Naive thymus-derived CD4-positive, alpha-beta T cell (primary cell): ENCODE measurements at regions not wholly inside any gene's neighbourhood (a gene's known extent, or its start where the extent isn't known, plus 50 kb on each side); places are given as distances from the start of the nearest gene placed in this dataset.

Source experiments
- ATAC-seq: fragments of 150-1000 bp; cut with Tn5 transposase; 2 replicates; pipeline ENCODE4 v1.10.0; 2021; ENCODE audit warnings: mild to moderate bottlenecking, moderate library complexity
- CTCF ChIA-PET: fragments of 350-600 bp; sonication (Branson Sonifier 250); formaldehyde crosslinking; loops from one replicate; lab custom pipeline; 2021; ENCODE audit warnings: antibody characterized with exemption; lab: Charles Lee
- POLR2A ChIA-PET: fragments of 350-600 bp; sonication (Branson Sonifier 250); formaldehyde crosslinking; loops from one replicate; lab custom pipeline; 2021; ENCODE audit warnings: antibody characterized with exemption, inconsistent platforms; lab: Charles Lee
- DNase-seq, 9 donors: peaks; one replicate each; pipeline versions ENCODE4 v3.0.0 to v3.0.0-alpha.2; 2020 to 2022; ENCODE audit warnings: mixed read lengths in 1 of 9
- H3K27ac ChIP-seq: one replicate; pipeline ENCODE4 v1.7.0; 2013; ENCODE audit warnings: mild to moderate bottlenecking, low read depth, low read length, moderate library complexity
- H3K27me3 ChIP-seq, 2 donors: one replicate each; pipeline ENCODE4 v1.7.0; 2013; ENCODE audit warnings: low read length in 2 of 2, mild to moderate bottlenecking in 2 of 2, moderate library complexity in 2 of 2; ENCODE audit not compliant: control insufficient read depth in 2 of 2, insufficient read depth in 2 of 2
- H3K36me3 ChIP-seq, 3 experiments: 1 replicate in 2 of 3; 2 replicates in 1 of 3; pipeline ENCODE4 v1.7.0; 2013; ENCODE audit warnings: low read length in 3 of 3, mild to moderate bottlenecking in 3 of 3, moderate library complexity in 1 of 3; ENCODE audit not compliant: insufficient read depth in 3 of 3, control insufficient read depth in 2 of 3
- H3K4me1 ChIP-seq, 2 donors: one replicate each; pipeline ENCODE4 v1.7.0; 2013; ENCODE audit warnings: low read length in 2 of 2, mild to moderate bottlenecking in 2 of 2, moderate library complexity in 1 of 2; ENCODE audit not compliant: control insufficient read depth in 2 of 2, insufficient read depth in 2 of 2
- H3K4me3 ChIP-seq: 2 replicates; pipeline ENCODE4 v1.7.0; 2013; ENCODE audit warnings: mild to moderate bottlenecking, low read length
- H3K9me3 ChIP-seq, 3 experiments: 1 replicate in 2 of 3; 2 replicates in 1 of 3; pipeline ENCODE4 v1.7.0; 2013; ENCODE audit warnings: low read length in 3 of 3; ENCODE audit not compliant: control insufficient read depth in 2 of 3
- H3K27ac Mint-ChIP-seq, 9 donors: one replicate each; pipeline ENCODE4 v1.8.0; 2020 to 2022; ENCODE audit warnings: mixed read lengths in 9 of 9, mild to moderate bottlenecking in 8 of 9, moderate library complexity in 5 of 9, inconsistent platforms in 2 of 9
- H3K27me3 Mint-ChIP-seq, 5 donors: one replicate each; pipeline ENCODE4 v1.8.0; 2021 to 2022; ENCODE audit warnings: mixed read lengths in 5 of 5, mild to moderate bottlenecking in 1 of 5
- H3K36me3 Mint-ChIP-seq, 5 donors: one replicate each; pipeline ENCODE4 v1.8.0; 2020 to 2022; ENCODE audit warnings: mixed read lengths in 5 of 5, mild to moderate bottlenecking in 3 of 5, inconsistent platforms in 1 of 5
- H3K4me1 Mint-ChIP-seq, 7 donors: one replicate each; pipeline ENCODE4 v1.8.0; 2020 to 2022; ENCODE audit warnings: mixed read lengths in 7 of 7, mild to moderate bottlenecking in 3 of 7, inconsistent platforms in 1 of 7
- H3K4me3 Mint-ChIP-seq, 10 donors: one replicate each; pipeline ENCODE4 v1.8.0; 2020 to 2022; ENCODE audit warnings: mild to moderate bottlenecking in 10 of 10, mixed read lengths in 10 of 10, moderate library complexity in 6 of 10, inconsistent platforms in 2 of 10
- H3K9me3 Mint-ChIP-seq, 11 donors: one replicate each; pipeline ENCODE4 v1.8.0; 2020 to 2022; ENCODE audit warnings: mixed read lengths in 11 of 11, mild to moderate bottlenecking in 4 of 11, inconsistent platforms in 1 of 11, moderate library complexity in 1 of 11
- intact Hi-C, 2 donors: fragments of 100-400 bp; cut with micrococcal nuclease; formaldehyde crosslinking; loops; one replicate each; pipeline ENCODE4 v1.15.1; 2023

- Histone ChIP-seq H3K27ac (no peak overlapping the region), H3K4me3 (no peak overlapping the region), H3K27me3 (no peaks in the 10 kb centered on the region), H3K36me3 (no peaks in the 10 kb centered on the region), H3K4me1 (peaks cover 4 to 11% of the 10 kb centered on the region in 2 donors), H3K9me3 (no peaks in the 10 kb centered on the region)
- no peak overlapping the region for H3K4me3 Mint-ChIP-seq
- DNase-seq (no peak), ATAC-seq (no peak)
- peaks cover 8 to 21% (median 13%) of the 10 kb centered on the region in 7 donors for H3K4me1 Mint-ChIP-seq
- no peaks in the 10 kb centered on the region for H3K36me3 Mint-ChIP-seq
- peak overlapping the region in 4 of 9 donors; percentile 3 to 85 (median 58) for H3K27ac Mint-ChIP-seq
- POLR2A ChIA-PET: no interaction called here
- intact Hi-C loops: no loop called here
- no peaks in the 10 kb centered on the region for H3K27me3 Mint-ChIP-seq
- peaks cover 0 to 2% (median 0%) of the 10 kb centered on the region in 11 donors for H3K9me3 Mint-ChIP-seq
- CTCF ChIA-PET: no interaction called here
Observed at GRCh38 chr1:171421413-171422020, 63.8 kb upstream of the PRRC2C start.

DNA sequence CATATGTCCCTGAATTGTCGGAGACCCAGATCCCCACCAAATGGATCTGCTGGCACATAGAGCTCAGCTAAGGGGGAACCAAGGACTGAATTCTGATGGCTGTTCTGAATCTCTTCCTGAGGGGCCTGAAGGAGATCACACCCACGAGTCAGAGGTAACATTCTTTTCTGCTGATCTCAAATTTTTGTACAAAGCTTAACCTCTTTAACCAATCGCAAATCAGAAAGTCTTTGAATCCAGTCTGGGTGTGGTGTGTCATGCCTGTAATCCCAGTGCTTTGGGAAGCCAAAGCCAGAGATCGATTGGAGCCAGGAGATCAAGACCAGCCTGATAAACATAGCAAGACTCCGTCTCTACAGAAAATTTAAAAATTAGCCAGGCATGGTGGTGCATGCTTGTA lies 62.8 kb upstream of the PRRC2C start:
- ATAC-seq (no peak), DNase-seq (no peak)
- ChIA-PET POLR2A (no interaction called here), CTCF (no interaction called here)
- peaks cover 4 to 11% of the 10 kb centered on the region in 2 donors for H3K4me1 ChIP-seq
- no peaks in the 10 kb centered on the region for H3K27me3 ChIP-seq
- Mint-ChIP-seq H3K36me3 (no peaks in the 10 kb centered on the region), H3K4me1 (peaks cover 8 to 21% (median 13%) of the 10 kb centered on the region in 7 donors), H3K9me3 (peaks cover 0 to 2% (median 0%) of the 10 kb centered on the region in 11 donors), H3K27me3 (no peaks in the 10 kb centered on the region), H3K27ac (peak overlapping the region in 2 of 9 donors; percentile 16 to 40), H3K4me3 (no peak overlapping the region)
- no peaks in the 10 kb centered on the region for H3K36me3 ChIP-seq
- no peak overlapping the region for H3K4me3 ChIP-seq
- no peaks in the 10 kb centered on the region for H3K9me3 ChIP-seq
- no peak overlapping the region for H3K27ac ChIP-seq
- intact Hi-C loops: no loop called here

DNA sequence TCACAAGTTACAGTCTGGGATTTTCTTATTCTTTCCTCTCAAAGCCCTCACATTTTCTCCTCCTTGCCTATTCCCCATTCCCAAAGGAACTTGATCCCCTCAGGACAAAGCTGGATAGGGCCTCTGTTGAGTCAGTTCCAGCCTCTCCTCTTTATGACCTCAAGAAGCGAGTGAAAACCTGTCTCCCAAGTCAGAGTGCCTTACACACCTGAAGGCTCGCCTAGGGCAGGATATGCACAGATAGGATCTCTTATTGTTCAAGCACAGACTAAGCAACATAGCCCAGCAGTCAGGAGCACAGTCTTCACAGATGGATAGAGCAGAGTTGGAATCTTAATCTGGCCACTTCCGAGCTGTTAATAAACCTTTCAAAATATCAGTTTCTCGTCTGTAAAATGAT lies 60.8 kb upstream of the PRRC2C start:
- peaks cover 0 to 8% (median 6%) of the 10 kb centered on the region in 11 donors for H3K9me3 Mint-ChIP-seq

GRCh38 chr1:171426645-171427044 lies 58.7 kb upstream of the PRRC2C start:
- POLR2A ChIA-PET: no interaction called here
- Mint-ChIP-seq H3K4me3 (no peak overlapping the region), H3K4me1 (peaks cover 0 to under 1% (median 0%) of the 10 kb centered on the region in 7 donors), H3K9me3 (peaks cover 0 to 18% (median 9%) of the 10 kb centered on the region in 11 donors), H3K27me3 (peaks cover 4 to 10% (median 6%) of the 10 kb centered on the region in 5 donors), H3K27ac (no peak overlapping the region), H3K36me3 (peaks cover 0 to 8% (median 0%) of the 10 kb centered on the region in 5 donors)
- DNase-seq: no peak
- no peaks in the 10 kb centered on the region for H3K36me3 ChIP-seq
- no peak for ATAC-seq
- H3K4me1 ChIP-seq: no peaks in the 10 kb centered on the region
- intact Hi-C loops: no loop called here
- no peaks in the 10 kb centered on the region for H3K27me3 ChIP-seq
- no peaks in the 10 kb centered on the region for H3K9me3 ChIP-seq
- no peak overlapping the region for H3K27ac ChIP-seq
- CTCF ChIA-PET: no interaction called here
- H3K4me3 ChIP-seq: no peak overlapping the region

More for the DNA sequence above, 60.8 kb upstream of the PRRC2C start:
- H3K36me3 ChIP-seq: no peaks in the 10 kb centered on the region
- no peaks in the 10 kb centered on the region for H3K9me3 ChIP-seq
- intact Hi-C loops: no loop called here
- ChIA-PET CTCF (no interaction called here), POLR2A (no interaction called here)
- no peaks in the 10 kb centered on the region for H3K27me3 ChIP-seq
- Mint-ChIP-seq H3K36me3 (peaks cover 0 to 5% (median 0%) of the 10 kb centered on the region in 5 donors), H3K27ac (no peak overlapping the region), H3K27me3 (peaks cover under 1 to 6% (median 1%) of the 10 kb centered on the region in 5 donors), H3K4me3 (no peak overlapping the region), H3K4me1 (peaks cover 3 to 20% (median 13%) of the 10 kb centered on the region in 7 donors)
- ATAC-seq (no peak), DNase-seq (no peak)
- H3K27ac ChIP-seq: no peak overlapping the region
- H3K4me3 ChIP-seq: no peak overlapping the region
- peaks cover 4 to 11% of the 10 kb centered on the region in 2 donors for H3K4me1 ChIP-seq

GRCh38 chr1:171427852-171428471 lies 57.4 kb upstream of the PRRC2C start:
- Histone ChIP-seq H3K9me3 (no peaks in the 10 kb centered on the region), H3K4me3 (no peak overlapping the region), H3K27me3 (no peaks in the 10 kb centered on the region), H3K4me1 (no peaks in the 10 kb centered on the region), H3K36me3 (no peaks in the 10 kb centered on the region), H3K27ac (no peak overlapping the region)
- ATAC-seq (no peak), DNase-seq (no peak)
- Mint-ChIP-seq H3K27ac (no peak overlapping the region), H3K9me3 (peaks cover 0 to 18% (median 9%) of the 10 kb centered on the region in 11 donors), H3K4me3 (no peak overlapping the region), H3K27me3 (peaks cover 4 to 11% (median 6%) of the 10 kb centered on the region in 5 donors), H3K36me3 (peaks cover 0 to 8% (median 0%) of the 10 kb centered on the region in 5 donors), H3K4me1 (no peaks in the 10 kb centered on the region)
- intact Hi-C loops: no loop called here
- ChIA-PET POLR2A (no interaction called here), CTCF (no interaction called here)

DNA sequence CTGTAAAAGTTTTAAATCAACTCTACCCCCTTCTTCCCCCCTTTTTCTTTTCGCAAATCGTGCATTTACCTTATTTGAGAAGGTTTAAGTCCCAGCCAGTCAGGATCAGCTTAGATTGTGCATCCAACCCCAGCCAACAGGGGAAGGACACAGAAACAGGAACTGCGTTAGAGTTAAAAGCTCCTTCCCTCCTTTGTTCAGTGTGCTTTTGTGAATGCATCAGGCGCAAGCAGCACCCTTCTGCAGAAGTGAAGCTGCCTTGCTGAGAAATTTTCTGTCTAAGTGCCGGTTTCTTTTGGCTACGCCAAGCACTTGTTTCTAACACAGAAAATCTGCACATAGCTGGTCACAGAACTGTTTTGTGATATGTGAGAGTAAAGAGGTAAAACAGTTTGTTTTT lies 56.2 kb upstream of the PRRC2C start:
- Mint-ChIP-seq H3K36me3 (peaks cover 0 to 8% (median 0%) of the 10 kb centered on the region in 5 donors), H3K27me3 (peaks cover 4 to 11% (median 6%) of the 10 kb centered on the region in 5 donors), H3K4me3 (no peak overlapping the region), H3K27ac (no peak overlapping the region), H3K9me3 (peaks cover 0 to 18% (median 9%) of the 10 kb centered on the region in 11 donors), H3K4me1 (peaks cover 0 to 5% (median 4%) of the 10 kb centered on the region in 7 donors)
- no peak overlapping the region for H3K4me3 ChIP-seq
- ATAC-seq: no peak
- ChIA-PET CTCF (no interaction called here), POLR2A (interaction anchor here (0.7 kb wide), 1 partner anchor 9 kb away, joined by 3 read pairs; no protein-coding TSS in a partner anchor)
- H3K4me1 ChIP-seq: no peaks in the 10 kb centered on the region
- no peak overlapping the region for H3K27ac ChIP-seq
- DNase-seq: no peak
- H3K9me3 ChIP-seq: no peaks in the 10 kb centered on the region
- intact Hi-C loops: no loop called here
- H3K27me3 ChIP-seq: no peaks in the 10 kb centered on the region
- H3K36me3 ChIP-seq: no peaks in the 10 kb centered on the region
